ENCODE measurements at regions not wholly inside any gene's neighbourhood (a gene's known extent, or its start where the extent isn't known, plus 50 kb on each side); places are given as distances from the start of the nearest gene placed in this dataset.

DNA sequence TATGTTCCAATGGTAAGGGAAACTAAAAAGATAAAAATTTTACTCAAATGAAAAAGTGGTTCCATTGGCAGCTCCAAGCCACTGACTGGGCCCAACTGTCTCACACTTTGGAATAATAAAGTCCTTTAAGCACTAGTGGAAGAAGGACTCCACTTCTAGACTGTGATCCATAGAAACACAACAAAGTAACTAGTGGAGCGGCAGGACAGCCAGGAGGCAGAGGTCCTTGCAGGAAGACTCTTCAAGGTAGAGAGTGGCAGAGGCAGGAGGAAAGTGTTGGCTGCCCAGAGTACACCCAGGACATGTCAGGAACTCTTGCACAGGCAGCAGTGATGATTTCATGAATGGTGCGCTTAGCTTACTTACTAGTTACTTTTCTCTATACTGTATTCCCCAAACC, 65.0 kb upstream of the CCN6 start:
- no peak for TF ChIP-seq POLR2A (IDR thresholded peaks at IDR 0.05)
- TF ChIP-seq, protein P1, sequence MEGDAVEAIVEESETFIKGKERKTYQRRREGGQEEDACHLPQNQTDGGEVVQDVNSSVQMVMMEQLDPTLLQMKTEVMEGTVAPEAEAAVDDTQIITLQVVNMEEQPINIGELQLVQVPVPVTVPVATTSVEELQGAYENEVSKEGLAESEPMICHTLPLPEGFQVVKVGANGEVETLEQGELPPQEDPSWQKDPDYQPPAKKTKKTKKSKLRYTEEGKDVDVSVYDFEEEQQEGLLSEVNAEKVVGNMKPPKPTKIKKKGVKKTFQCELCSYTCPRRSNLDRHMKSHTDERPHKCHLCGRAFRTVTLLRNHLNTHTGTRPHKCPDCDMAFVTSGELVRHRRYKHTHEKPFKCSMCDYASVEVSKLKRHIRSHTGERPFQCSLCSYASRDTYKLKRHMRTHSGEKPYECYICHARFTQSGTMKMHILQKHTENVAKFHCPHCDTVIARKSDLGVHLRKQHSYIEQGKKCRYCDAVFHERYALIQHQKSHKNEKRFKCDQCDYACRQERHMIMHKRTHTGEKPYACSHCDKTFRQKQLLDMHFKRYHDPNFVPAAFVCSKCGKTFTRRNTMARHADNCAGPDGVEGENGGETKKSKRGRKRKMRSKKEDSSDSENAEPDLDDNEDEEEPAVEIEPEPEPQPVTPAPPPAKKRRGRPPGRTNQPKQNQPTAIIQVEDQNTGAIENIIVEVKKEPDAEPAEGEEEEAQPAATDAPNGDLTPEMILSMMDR (IDR thresholded peaks at IDR 0.05), result no peak

Measured in tibial nerve (tissue), 3 donors.